ENCODE measurements at regions not wholly inside any gene's neighbourhood (a gene's known extent, or its start where the extent isn't known, plus 50 kb on each side); places are given as distances from the start of the nearest gene placed in this dataset.

DNA sequence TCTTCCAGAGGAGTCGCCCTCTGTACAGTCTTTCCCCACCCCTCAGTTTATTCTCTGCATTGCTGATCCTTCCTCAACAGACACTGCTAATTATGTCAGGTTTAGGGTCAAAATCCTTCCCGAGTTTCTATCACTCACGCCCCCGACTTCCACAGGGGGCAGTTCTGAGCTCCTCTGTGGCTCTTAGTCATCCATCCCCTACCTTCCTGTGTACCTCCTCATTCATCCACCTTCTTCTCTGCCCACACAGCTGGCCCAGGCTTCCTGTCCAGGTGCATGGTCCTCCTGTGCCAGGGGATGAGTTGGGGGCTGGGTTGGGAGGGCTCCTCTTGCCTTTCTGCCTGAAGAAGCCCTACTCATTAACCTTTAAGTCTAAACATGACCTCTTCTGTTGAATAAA, 202.9 kb downstream of the ARL4C start:
- TF ChIP-seq, protein P1, sequence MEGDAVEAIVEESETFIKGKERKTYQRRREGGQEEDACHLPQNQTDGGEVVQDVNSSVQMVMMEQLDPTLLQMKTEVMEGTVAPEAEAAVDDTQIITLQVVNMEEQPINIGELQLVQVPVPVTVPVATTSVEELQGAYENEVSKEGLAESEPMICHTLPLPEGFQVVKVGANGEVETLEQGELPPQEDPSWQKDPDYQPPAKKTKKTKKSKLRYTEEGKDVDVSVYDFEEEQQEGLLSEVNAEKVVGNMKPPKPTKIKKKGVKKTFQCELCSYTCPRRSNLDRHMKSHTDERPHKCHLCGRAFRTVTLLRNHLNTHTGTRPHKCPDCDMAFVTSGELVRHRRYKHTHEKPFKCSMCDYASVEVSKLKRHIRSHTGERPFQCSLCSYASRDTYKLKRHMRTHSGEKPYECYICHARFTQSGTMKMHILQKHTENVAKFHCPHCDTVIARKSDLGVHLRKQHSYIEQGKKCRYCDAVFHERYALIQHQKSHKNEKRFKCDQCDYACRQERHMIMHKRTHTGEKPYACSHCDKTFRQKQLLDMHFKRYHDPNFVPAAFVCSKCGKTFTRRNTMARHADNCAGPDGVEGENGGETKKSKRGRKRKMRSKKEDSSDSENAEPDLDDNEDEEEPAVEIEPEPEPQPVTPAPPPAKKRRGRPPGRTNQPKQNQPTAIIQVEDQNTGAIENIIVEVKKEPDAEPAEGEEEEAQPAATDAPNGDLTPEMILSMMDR (optimal IDR thresholded peaks at IDR 0.05 in 1 of 3, IDR thresholded peaks at IDR 0.05 in 1 of 3, conservative IDR thresholded peaks at IDR 0.05 in 1 of 3; ENCODE audit: extremely low read depth in 1 of 3, insufficient read depth in 2 of 3, low read length in 3 of 3), result peak; percentile 2 to 12 (median 9)
- TF ChIP-seq EZH2 (IDR thresholded peaks at IDR 0.05; ENCODE audit: low read length), result no peak

Measured in keratinocyte (primary cell).